ENCODE measurements at regions not wholly inside any gene's neighbourhood (a gene's known extent, or its start where the extent isn't known, plus 50 kb on each side); places are given as distances from the start of the nearest gene placed in this dataset.

DNA sequence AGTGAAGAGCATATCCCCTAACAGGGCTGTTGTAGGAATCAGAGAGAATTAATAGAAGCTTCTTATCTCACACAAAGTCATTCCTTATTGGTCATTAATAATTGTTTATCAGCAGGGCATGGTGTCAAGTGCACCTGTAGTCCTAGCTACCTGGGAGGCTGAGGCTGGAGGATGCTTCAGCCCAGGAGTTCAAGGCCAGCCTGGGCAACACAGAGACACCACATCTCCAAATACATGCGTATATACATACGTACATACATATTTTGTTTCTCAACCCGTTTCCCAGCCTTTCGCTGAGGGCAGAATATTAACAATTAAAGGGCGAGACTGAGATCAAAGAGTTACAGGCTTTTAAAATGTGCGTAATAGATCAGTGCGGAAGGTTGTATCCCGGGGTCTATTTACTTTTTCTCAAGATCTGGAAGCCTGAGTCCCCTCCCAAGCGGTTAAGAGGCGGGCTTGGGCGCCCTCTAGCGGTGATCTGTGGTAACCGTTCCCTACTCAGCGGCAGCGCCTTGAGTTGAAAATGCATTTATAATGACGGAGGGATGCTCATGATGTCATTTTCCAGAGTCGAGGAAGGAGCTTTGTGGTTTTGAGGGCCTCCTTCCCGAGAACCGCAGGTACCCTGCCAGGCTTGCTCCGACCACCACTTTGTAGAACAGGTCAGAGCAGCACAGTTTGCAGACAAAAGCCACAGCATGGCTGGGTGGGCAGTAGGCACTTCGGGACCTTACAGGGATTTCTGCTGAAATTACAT, 169.6 kb upstream of the GPR12 start:
- DNase-seq, result peak; percentile 41

DNA sequence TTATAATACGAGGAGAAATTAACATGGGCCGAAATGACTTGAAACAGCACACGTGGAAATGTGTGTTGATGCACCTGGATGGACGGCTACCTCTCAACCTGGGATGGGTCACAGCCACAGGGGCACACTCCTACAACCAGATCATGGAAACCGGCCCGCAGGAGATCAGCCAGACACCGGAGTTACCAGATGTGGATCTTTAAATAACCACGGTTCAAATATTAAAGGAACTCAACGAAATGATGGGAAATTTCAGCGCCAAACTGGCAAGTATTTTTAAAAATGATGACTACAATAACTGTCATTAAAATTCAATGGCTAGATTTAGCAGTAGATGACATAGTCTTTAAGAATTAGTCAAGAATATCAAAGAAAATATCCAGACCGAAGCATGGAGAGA, 166.9 kb upstream of the GPR12 start:
- no peak for DNase-seq

DNA sequence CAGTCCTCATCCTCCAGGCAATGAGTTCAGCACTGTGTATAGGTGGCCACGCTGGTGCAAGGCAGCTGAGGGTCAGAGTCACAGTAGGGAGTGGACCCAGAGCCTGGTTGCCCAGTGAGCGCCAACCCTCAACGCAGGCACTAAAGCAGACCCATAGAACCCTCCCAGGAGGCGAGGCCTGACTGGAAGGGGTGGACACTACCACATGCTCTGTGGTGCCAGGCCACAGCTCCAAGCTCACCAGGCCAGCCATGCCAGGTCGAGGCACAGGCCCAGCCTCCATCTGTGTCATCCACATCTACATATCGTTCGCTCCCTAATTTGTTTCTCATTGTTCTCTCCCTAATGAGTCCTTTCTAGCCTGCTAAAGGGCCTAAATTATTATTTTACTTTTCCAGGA, 165.8 kb upstream of the GPR12 start:
- DNase-seq, result no peak

DNA sequence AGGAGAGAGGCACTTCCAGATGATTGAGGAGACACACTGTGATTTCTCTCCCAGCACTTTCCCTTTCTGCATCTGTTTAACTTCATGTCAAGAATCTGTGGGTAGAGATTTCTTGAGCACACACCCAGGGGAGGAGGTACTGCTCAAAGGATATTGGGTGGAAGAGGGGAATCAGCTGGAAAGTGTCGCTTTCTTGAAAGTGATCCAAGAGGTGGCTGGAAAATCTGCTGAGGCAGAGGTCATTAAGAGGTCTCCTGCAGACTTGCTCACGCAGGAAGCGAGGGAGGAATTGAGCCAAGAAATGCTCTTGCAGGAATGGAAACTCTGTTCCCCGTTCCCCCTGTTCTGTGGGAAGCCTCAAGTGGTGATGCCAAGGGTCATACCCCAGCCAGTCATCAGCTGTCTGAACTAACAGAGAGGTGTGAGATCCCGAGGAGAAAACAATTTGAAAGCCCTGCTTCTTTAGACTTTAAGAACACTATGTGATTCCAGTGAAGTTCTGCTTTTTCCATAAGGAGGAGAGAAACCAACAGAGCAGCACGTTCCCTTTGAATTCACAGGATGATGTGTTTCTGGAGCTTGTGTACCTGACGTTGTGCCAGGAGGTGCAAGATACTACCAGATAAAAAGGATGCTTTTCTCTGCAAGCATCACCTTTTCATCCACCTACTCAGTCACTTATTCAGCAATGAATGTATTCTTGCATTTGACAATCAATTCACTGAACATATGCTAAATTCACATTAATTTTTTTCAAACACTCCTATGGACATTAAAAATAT, 163.4 kb upstream of the GPR12 start:
- DNase-seq, result no peak

DNA sequence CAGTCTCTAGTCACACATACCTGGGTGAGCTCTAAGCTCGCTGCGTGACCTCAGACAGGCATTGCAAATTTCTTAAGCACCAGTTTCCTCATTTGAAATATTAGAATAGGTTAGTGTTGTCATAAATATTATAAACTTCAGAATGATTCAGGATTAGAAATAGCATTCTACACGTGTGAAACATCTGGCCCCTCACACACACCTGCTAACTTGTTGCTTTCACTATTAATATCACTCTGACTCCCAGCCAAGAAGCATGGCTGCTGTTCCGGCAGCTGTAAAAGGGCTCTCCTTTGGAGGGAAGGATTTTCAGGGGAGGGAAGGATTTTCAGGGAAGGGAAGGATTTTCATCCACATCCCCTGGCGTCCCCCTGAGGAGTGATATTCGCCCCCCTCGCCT, 161.3 kb upstream of the GPR12 start:
- no peak for DNase-seq

DNA sequence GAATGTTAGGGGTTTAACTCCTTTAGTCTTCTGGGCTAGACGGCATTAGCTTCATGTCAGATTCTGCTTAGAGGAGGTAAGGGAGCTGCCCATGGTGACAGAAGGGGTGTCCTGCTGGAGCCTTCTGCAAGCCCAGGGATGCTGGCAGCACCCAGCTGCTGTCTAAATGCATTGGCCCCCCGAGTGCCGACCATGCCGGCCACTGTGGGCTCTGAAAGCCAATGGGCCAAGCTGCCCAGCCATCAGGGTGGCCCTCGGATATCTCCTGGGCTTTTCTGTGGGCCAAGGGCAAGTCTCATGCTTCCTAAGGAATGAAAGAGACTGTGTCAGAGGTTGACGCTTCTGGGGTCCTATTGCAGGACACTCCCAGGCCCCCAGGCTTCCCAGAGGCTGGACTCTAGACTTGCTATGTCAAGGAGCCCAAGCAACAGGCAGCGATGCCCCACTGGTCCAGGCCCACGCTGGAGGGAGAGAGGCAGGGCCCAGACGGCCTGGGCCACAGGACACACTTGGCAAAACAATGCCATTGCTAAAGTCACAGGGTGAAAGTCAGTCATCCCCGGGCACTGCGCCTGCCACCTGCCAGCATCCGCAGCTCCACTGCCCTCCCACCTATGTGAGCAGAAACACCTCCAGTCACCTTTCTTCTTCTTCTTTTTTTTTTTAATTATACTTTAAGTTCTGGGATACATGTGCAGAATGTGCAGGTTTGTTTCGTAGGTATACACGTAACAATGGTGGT, 160.2 kb upstream of the GPR12 start:
- no peak for DNase-seq

DNA sequence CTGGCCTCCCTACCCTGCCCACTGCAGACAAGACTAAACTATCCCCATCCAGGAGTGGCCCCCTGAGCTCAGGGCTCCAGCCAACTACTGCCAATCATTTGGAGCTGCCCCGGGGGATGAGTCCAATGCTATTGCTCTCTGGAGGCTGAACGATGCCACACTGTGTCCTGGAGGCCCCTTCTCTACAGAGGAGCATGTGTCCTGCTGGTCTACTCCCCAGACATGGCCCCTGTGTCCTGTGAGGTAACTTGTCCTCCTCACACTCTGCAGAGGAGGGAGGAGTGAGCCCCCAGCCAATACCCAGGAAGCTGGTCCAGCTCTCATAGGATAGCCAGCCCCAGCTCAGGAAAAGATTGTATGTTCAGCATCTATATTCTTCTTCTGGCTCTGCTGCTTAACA, 159.1 kb upstream of the GPR12 start:
- DNase-seq, result no peak

DNA sequence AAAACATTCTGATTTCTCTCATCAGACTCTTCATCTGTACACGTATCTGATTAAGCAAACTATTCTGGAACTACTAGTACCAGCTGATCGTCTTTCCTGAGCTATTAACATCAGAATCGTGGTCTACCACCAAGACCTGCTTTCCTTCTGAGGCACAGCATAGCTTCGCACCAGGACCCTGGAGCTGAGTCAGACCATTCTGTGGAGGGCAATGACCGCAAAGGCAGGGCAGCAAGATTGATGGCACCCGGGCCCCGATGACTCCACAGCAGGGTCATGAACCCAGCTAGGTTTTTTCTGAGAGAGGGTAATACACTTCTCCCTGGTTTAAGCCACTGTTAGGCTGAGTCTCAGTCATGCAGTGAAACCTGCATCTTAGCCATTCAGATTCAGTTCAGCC, 158.7 kb upstream of the GPR12 start:
- no peak for DNase-seq

DNA sequence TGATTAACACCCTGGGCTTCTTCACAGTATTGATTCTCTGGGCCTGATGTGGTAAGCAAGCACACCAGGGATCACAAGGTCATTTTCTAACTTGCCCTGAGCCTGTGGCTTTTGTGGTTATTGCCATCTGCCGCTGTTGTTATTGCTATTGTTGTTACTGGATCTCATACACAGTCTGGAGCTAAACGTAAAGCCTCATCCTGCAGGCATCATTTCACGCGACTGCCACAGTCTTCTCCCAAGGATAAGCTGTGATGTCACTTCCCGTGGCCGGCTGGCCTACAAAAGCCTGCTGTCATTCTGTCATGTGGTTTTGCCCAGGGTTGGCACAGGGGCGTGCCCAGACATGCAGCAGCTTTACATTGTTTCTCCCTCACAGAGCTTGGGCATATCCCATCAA, 154.0 kb upstream of the GPR12 start:
- no peak for DNase-seq

DNA sequence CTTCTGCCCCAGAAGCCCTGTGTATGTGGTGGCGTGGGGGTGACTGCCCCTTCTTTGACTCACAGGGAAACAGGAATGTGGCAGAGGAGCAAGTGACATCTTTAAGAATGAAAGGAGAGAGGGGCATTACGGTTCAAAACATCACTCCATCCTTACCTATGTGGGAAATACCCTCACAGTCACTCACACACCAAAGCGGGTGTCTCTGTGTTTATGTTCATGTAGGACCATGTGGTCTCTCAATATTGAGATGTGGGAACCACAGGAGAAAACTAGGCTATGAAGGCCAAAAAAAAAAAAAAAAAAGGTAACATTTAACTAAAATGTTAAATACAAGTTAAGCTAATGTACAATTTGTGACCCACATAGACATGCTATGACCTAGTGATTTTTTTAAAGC, 153.6 kb upstream of the GPR12 start:
- DNase-seq, result no peak

DNA sequence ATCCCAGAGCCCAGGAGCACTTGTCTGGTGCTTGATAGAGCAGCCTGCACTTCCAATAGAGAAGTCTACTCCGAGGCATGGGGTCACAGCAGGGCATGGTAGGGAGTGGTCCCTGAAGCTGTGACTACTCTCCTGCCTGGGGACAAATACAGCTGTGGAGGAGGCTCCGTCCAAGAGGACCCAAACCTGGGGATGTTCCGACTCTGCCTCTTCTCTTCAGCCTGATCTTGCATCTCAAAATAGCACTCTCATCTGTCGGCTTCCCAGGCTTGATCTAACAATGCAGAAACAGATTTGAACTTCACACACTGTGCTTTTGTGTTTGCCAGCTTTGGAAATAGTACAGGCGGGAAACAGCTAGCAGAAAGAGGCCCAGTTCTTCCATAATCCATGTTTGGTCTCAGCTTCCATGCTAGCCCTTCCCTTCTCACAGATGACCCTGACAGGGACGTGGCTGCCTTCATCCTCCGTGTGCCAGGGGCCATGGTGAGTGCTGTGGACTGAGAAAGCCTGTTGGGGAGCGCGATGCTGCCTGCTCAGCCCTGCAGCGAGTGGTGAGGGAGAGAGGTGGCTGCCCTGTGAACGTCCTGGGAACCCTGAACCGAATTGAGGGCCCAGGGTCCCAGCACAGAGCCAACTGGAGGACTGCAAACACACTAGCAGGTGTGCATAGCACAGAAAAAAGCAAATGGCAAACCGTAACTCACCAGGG, 150.3 kb upstream of the GPR12 start:
- DNase-seq, result no peak

DNA sequence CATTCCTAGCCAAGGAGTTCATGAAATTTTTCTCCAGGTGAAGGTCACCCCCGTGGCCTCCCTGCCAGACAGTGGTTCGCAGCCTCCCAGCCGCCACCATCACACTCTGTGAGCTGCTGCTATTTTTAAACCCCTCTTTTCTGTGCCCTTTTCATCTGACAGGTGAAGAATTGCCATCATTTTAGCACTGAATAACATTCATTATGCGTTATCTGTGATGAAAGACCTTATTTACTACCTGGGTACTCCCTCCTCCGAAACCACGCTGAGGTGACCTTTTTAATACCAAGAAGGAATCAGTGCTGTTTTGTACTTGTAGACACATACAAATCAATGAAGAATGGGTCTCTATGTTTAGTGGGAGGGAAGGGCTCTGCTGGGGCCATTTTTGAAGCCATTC, 148.9 kb upstream of the GPR12 start:
- no peak for DNase-seq

DNA sequence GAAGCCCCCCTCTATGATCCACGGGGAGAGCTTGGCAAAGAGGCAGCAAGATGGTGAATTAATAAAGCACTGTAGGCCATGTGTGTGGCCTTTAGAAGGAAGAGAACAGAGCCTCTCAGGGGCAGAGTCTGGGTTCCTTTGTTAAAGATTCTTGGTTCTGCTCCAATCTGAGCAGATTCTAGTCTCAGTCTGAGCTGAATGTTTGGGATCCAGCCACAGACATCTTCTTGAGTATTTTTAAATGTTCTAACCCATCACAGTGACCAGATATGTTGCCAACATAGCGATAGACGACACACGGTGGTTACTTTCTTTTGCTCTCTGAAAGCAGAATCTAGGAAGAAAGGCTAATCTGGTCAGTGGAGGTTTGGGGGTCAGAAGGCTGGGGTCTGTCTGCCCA, 147.5 kb upstream of the GPR12 start:
- no peak for DNase-seq

DNA sequence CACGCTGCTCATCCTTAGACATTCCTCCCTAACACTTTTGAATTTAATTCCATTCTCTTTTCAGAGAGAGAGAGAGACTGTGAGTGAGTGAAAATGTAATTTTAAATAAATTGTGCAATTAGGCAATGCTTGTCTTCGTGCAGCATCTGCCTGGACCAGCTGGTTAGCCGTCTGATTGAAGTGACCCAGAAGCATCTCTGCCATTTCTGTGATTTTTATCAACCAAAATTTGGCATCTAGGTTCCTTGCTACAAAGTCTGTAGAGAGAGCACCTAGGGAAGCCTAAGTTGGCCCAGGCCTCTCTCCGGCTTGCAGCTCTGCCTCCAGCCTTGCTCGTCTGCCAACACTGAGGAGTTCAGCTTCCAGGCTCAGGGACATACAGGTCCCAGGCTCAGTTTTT, 138.6 kb upstream of the GPR12 start:
- DNase-seq, result no peak

DNA sequence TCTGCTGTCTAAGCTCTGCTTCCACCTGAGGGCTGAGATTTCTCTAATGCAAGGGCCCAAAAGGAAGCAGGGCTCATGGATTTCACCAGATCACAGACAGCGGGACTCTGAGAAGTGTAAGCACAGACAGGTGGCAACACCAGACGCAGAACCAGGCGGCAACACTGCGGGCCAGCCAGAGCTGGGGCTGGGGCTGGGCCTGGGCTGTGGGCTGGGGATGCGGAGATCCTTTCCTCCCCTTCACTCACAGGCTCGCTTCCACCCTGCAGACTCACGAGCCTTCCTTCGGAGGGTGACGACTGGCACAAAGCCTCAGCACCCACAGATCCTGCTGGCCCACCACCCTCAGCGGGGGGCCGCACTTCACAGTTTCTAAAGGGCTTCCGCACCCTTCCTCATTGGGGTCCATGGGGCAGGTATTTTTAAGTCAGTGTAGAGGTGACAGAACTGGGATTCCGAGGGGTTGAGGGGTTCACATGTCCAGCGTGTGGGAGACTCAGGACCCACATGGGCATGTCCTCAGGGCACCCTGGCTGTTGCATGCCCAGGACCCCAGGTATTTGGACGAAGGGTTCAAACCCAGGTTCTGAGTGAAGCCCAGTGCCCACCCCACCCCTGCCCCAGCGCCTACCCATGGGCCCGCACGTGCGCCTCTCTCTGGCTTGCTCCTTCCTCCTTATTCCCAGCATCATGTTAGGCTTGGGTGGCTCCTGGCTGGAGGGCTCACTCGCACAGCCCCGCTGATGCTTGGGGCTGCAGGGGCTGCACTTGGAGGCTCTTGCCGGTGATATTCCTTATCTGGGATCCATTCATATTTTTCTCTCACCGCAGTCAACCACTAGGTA, 137.3 kb upstream of the GPR12 start:
- no peak for DNase-seq

DNA sequence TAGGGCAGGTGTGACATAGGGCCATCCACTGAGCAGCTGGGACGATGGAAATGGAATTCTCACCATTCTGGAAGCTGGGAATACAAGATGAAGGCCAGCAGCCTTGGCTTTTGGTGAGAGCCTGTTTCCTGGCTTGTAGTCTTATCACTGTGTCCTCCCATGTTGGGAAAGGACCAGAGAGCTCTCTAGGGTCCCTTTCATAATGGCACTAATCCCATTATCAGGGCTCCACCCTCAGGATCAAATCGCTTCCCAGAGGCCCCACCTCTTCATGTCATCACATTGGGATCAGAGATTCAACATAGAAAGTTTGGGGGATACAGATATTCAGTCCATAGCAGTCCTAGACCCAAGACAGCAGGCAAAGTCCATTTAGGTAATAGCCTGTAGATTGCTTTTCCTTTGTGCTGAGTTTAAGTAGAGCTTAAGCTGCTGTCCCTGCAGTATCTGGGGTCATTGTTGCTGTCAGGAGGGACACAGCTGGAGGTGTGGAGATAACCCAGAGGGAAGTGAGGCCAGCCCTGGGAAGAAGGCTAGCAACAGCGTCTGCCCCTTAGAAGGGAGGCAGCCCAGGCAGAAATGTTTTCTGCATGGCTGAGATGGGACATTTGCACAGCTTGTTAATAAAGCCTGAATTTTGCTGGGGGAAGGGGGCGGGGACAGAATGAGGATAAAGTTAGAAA, 136.5 kb upstream of the GPR12 start:
- DNase-seq, result no peak

DNA sequence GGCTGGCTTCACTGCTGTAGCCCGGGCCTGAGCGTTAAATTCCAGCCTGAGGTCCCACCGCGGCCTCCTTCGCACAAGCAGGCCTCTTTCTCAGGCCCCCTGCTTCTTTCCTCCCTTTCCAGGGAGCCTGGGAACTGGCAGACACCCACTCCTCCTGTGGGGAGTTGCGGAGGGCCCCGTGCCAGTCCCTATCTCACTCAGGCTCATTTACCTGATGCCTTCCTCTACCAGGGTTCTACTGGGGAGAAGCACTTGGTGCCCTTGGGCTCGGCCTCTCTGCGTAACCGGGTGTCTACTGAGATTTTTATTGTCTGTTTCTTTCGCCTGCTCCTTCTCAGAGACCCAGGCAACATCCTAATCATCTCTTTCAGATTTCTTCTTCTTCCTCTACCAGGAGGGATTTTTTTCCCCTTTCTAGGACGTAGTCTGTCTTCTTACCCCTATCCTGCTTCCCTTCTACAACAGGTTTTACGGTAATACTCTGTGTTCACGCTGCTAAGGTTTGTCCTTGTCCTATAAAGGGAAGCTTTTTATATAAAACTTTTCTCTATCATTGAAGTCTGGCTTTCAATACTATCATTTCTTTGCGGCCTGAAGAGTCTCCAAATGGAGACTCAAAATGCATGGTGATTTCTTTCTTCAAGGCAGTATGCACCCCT, 135.4 kb upstream of the GPR12 start:
- DNase-seq, result no peak

DNA sequence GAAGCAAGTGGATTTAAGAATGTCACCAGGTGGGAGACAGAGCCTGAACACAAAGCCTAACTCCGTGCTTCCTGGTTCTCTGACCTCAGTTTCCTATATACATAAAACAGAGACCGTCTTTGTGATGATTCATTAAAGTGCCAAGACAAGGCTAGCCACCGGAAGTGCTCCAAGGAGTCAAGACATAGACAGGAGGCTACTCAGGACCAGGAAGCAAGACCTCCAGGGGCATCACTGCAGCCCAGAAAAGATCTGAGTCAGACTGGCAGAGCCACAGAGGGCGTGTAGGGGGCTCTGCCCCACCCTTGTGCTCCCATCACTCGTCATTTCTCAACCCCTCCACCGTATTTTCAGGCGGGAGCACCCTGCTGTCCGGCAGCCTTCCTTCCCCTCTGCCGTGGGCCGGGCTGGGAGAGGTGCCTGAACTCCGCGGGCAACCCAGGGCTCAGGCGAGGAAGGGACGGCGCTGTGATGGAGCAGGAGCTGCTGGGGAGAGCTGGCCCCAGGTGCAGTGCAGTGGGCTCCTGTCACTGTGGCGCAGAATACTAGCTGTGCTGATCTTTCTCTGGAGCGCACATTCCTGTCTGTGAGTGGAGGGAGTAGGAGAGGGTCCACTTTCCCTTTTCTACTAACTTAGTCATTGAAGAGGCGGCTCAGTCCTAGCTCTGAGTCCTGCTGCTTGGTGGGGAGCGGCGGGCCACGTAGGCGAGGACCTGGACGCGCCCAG, 134.7 kb upstream of the GPR12 start:
- no peak for DNase-seq

DNA sequence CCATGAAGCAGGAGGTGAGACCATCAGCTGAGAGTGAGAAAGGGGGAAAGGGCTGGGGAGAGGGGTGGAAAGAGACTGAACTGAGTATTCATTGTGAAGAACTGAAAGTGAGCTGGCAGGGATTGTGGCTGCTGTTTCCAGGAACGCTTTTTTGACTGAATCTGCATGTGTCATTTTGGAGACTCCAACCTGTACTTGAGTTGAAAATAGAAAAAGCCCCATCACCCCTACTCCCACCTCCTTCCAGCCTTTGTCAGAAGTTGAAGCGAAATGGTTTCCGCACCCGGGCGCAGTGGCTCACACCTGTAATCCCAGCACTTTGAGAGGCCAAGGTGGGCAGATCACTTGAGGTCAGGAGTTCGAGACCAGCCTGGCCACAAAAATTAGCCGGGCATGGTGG, 128.0 kb upstream of the GPR12 start:
- no peak for DNase-seq

DNA sequence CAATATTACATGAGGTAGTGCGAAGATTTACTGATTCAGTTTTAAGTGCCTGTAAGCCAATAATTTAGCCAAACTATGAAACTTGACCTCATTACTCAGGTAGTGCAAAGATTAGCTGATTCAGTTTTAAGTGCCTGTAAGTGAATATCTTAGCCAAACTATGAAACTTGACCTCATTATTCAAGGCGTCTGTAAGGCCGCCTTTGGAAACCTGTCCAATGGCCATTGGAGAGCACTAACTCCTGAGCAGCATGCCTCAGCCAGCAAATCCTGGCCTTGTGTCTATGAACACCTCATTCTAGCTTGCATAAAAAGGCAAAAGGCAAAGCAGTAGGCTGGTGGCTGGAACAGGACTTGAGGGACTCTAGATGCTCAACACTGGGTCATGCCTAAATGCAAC, 127.0 kb upstream of the GPR12 start:
- DNase-seq, result no peak

Data from NCI-H2029 (cell line).